ENCODE measurements at regions not wholly inside any gene's neighbourhood (a gene's known extent, or its start where the extent isn't known, plus 50 kb on each side); places are given as distances from the start of the nearest gene placed in this dataset.

- intact Hi-C loops (cut with DNase I; ENCODE audit: low total_unique reads): no loop called here
- TF ChIP-seq CTCF (IDR thresholded peaks at IDR 0.05) (no peak), POLR2AphosphoS5 (IDR thresholded peaks at IDR 0.05) (no peak), POLR2A (IDR thresholded peaks at IDR 0.05) (no peak)
- DNase-seq (ENCODE audit: low spot score in 2 of 2): no peak
- H3K4me3 ChIP-seq: no peak overlapping the region
- no peaks in the 10 kb centered on the region for H3K27me3 ChIP-seq
- no peak overlapping the region for H3K27ac ChIP-seq
- no peaks in the 10 kb centered on the region for H3K9me3 ChIP-seq
- no peaks in the 10 kb centered on the region for H3K36me3 ChIP-seq
- H3K4me1 ChIP-seq: no peaks in the 10 kb centered on the region
Observed at GRCh38 chr4:188197566-188197965, 58.3 kb downstream of the TRIML1 start.

GRCh38 chr4:188198982-188199792 is 59.9 kb downstream of the TRIML1 start:
- Histone ChIP-seq H3K27ac (no peak overlapping the region), H3K4me1 (no peaks in the 10 kb centered on the region), H3K27me3 (no peaks in the 10 kb centered on the region), H3K36me3 (no peaks in the 10 kb centered on the region), H3K9me3 (no peaks in the 10 kb centered on the region), H3K4me3 (no peak overlapping the region)
- DNase-seq (ENCODE audit: low spot score in 2 of 2): no peak
- intact Hi-C loops (cut with DNase I; ENCODE audit: low total_unique reads): no loop called here
- TF ChIP-seq POLR2AphosphoS5 (IDR thresholded peaks at IDR 0.05): no peak
- no peak for TF ChIP-seq POLR2A (IDR thresholded peaks at IDR 0.05)

GRCh38 chr4:188201851-188202250 is 62.6 kb downstream of the TRIML1 start:
- H3K27me3 ChIP-seq: no peaks in the 10 kb centered on the region
- no peak for DNase-seq (ENCODE audit: low spot score in 2 of 2)
- intact Hi-C loops (cut with DNase I; ENCODE audit: low total_unique reads): no loop called here
- no peaks in the 10 kb centered on the region for H3K9me3 ChIP-seq
- no peak overlapping the region for H3K4me3 ChIP-seq
- no peaks in the 10 kb centered on the region for H3K4me1 ChIP-seq
- no peaks in the 10 kb centered on the region for H3K36me3 ChIP-seq
- H3K27ac ChIP-seq: no peak overlapping the region
- no peak for TF ChIP-seq CTCF (IDR thresholded peaks at IDR 0.05)
- TF ChIP-seq POLR2A (IDR thresholded peaks at IDR 0.05): no peak
- TF ChIP-seq POLR2AphosphoS5 (IDR thresholded peaks at IDR 0.05): no peak

- Histone ChIP-seq H3K36me3 (no peaks in the 10 kb centered on the region), H3K4me3 (no peak overlapping the region), H3K9me3 (no peaks in the 10 kb centered on the region), H3K27ac (no peak overlapping the region), H3K4me1 (no peaks in the 10 kb centered on the region), H3K27me3 (no peaks in the 10 kb centered on the region)
- TF ChIP-seq POLR2AphosphoS5 (IDR thresholded peaks at IDR 0.05) (no peak), POLR2A (IDR thresholded peaks at IDR 0.05) (no peak), CTCF (IDR thresholded peaks at IDR 0.05) (no peak)
- intact Hi-C loops (cut with DNase I; ENCODE audit: low total_unique reads): no loop called here
- no peak for DNase-seq (ENCODE audit: low spot score in 2 of 2)
Observed at GRCh38 chr4:188206783-188207182, 67.5 kb downstream of the TRIML1 start.

GRCh38 chr4:188214861-188215260 is 75.6 kb downstream of the TRIML1 start:
- Histone ChIP-seq H3K27ac (no peak overlapping the region), H3K27me3 (no peaks in the 10 kb centered on the region), H3K36me3 (no peaks in the 10 kb centered on the region), H3K4me3 (no peak overlapping the region), H3K4me1 (no peaks in the 10 kb centered on the region), H3K9me3 (no peaks in the 10 kb centered on the region)
- intact Hi-C loops (cut with DNase I; ENCODE audit: low total_unique reads): no loop called here
- no peak for TF ChIP-seq POLR2AphosphoS5 (IDR thresholded peaks at IDR 0.05)
- no peak for TF ChIP-seq CTCF (IDR thresholded peaks at IDR 0.05)
- TF ChIP-seq POLR2A (IDR thresholded peaks at IDR 0.05): no peak
- no peak for DNase-seq (ENCODE audit: low spot score in 2 of 2)
